ENCODE measurements at regions not wholly inside any gene's neighbourhood (a gene's known extent, or its start where the extent isn't known, plus 50 kb on each side); places are given as distances from the start of the nearest gene placed in this dataset.
A peak's percentile ranks its signal among the peaks of the same experiment; 100 is the strongest.
"Not testable (repeated sequence)": the region's sequence is repeated elsewhere in the genome, so short reads cannot be mapped to it uniquely, and the experiment has no call there.

DNA sequence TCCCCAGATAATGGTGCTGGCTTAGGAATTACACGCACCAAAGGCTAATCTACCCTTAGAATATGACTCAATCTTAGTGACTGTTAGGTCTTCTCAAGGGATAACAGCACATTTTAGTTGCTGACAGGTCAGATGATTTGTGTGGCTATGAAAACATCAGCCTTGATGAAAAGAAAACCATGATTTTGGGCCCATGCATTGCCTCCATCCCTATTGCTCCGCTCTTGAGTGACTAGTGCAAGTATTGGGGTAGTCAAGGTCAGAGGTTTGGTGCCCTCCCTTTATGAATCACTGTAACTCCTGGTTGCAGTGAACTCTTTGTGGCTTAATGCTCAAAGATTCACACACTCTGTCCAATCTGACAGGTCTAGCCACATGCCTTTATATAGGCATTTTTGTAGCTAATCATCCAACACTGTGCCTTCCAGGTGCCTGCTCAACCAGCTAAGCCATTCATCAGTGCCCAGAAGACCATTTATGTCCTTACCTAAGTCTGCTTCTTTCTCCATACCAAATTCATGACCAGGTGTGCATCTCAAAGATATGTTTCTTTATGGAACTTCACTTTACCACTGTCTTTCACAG lies 251.6 kb downstream of the KCNJ2 start:
- no peak overlapping the region for H3K4me3 ChIP-seq (ENCODE audit: low read length in 2 of 2)
- H3K27ac ChIP-seq (ENCODE audit: low read depth in 1 of 2, low read length in 1 of 2): no peak overlapping the region
- no peaks in the 10 kb centered on the region for H3K27me3 ChIP-seq (ENCODE audit: control insufficient read depth in 2 of 2, insufficient read depth in 1 of 2, low read length in 1 of 2)
- DNase-seq (ENCODE audit: low read depth in 6 of 9, low spot score in 9 of 9): no peak
- WGBS: 96% methylated on average over 2 of the region's 2 CpGs
- H3K4me1 ChIP-seq (ENCODE audit: control insufficient read depth in 2 of 2, insufficient read depth in 2 of 2, low read length in 2 of 2): no peaks in the 10 kb centered on the region
- no peaks in the 10 kb centered on the region for H3K36me3 ChIP-seq (ENCODE audit: control insufficient read depth in 2 of 2, insufficient read depth in 2 of 2, low read length in 1 of 2)
- H3K9me3 ChIP-seq (ENCODE audit: control insufficient read depth in 2 of 2, insufficient read depth in 1 of 2, low read length in 1 of 2): no peaks in the 10 kb centered on the region

DNA sequence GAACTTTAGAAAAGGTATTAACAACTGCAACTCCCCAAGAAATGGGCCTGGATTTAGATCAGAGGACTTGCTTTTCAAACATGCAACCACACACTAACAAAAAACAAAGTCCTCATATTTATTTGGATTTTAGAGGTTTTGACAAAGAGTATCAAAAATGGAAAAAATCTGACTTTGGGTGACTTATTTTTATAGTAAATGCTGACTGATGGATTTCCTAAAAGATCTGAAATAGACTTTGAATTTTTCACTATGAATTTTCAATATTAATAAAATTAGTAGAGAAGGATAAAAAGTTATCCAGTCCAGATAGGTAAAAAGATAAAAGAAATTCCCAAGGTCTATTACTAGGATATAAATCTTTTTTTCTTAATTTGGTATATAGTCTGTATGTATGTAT lies 253.5 kb downstream of the KCNJ2 start:
- DNase-seq (ENCODE audit: low read depth in 6 of 9, low spot score in 9 of 9): no peak

DNA sequence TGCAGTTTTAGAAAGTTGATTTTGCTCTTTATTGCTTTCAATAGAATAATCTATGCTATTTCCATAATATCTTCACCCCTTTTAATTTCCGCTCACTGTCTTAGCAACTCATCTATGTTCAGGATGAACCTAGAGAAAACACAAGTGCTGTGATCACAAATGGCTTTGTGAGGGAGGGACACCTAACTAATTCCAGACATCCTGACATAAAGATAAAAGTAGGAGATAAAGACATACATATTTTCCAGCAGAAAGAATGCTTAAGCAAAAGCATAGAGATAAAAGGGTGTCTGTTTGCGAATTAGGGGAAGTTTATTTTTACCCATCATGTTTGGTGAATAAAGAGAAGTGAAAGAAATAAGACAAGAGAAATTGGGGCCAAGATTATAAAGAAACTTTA lies 254.2 kb downstream of the KCNJ2 start:
- Histone ChIP-seq H3K27ac (ENCODE audit: low read depth in 1 of 2, low read length in 1 of 2) (no peak overlapping the region), H3K4me1 (ENCODE audit: control insufficient read depth in 2 of 2, insufficient read depth in 2 of 2, low read length in 2 of 2) (no peaks in the 10 kb centered on the region), H3K9me3 (ENCODE audit: control insufficient read depth in 2 of 2, insufficient read depth in 1 of 2, low read length in 1 of 2) (no peaks in the 10 kb centered on the region), H3K36me3 (ENCODE audit: control insufficient read depth in 2 of 2, insufficient read depth in 2 of 2, low read length in 1 of 2) (no peaks in the 10 kb centered on the region), H3K27me3 (ENCODE audit: control insufficient read depth in 2 of 2, insufficient read depth in 1 of 2, low read length in 1 of 2) (no peaks in the 10 kb centered on the region), H3K4me3 (ENCODE audit: low read length in 2 of 2) (no peak overlapping the region)
- 87% methylated on average over 2 of the region's 2 CpGs for WGBS
- no peak for DNase-seq (ENCODE audit: low read depth in 6 of 9, low spot score in 9 of 9)

More for the DNA sequence above, 253.5 kb downstream of the KCNJ2 start:
- no peaks in the 10 kb centered on the region for H3K9me3 ChIP-seq (ENCODE audit: control insufficient read depth in 2 of 2, insufficient read depth in 1 of 2, low read length in 1 of 2)
- no peaks in the 10 kb centered on the region for H3K36me3 ChIP-seq (ENCODE audit: control insufficient read depth in 2 of 2, insufficient read depth in 2 of 2, low read length in 1 of 2)
- H3K27me3 ChIP-seq (ENCODE audit: control insufficient read depth in 2 of 2, insufficient read depth in 1 of 2, low read length in 1 of 2): no peaks in the 10 kb centered on the region
- H3K4me3 ChIP-seq (ENCODE audit: low read length in 2 of 2): no peak overlapping the region
- no peaks in the 10 kb centered on the region for H3K4me1 ChIP-seq (ENCODE audit: control insufficient read depth in 2 of 2, insufficient read depth in 2 of 2, low read length in 2 of 2)
- H3K27ac ChIP-seq (ENCODE audit: low read depth in 1 of 2, low read length in 1 of 2): no peak overlapping the region

DNA sequence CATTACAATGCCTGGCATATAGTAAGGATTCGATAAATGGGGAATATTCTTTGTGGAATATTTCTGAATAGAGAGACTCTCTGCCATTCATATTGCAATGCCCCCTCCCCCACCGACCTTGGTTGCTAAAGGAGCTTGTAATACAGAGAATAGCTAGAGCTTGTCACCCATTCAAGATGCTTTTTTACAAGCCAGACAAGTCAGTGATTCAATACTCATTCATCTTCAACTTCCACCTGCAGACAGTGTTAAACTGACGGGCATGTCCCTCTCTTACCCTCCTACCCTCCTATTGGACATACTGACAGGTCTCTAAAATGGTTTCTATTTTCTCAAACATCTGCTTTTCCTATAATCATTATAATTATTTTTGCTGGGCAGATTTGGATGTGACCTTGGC lies 257.4 kb downstream of the KCNJ2 start:
- DNase-seq (ENCODE audit: low read depth in 6 of 9, low spot score in 9 of 9): no peak
- H3K27me3 ChIP-seq (ENCODE audit: control insufficient read depth in 2 of 2, insufficient read depth in 1 of 2, low read length in 1 of 2): no peaks in the 10 kb centered on the region
- H3K4me3 ChIP-seq (ENCODE audit: low read length in 2 of 2): no peak overlapping the region
- no peaks in the 10 kb centered on the region for H3K4me1 ChIP-seq (ENCODE audit: control insufficient read depth in 2 of 2, insufficient read depth in 2 of 2, low read length in 2 of 2)
- no peaks in the 10 kb centered on the region for H3K36me3 ChIP-seq (ENCODE audit: control insufficient read depth in 2 of 2, insufficient read depth in 2 of 2, low read length in 1 of 2)
- 84% methylated on average over 3 of the region's 3 CpGs for WGBS
- no peak overlapping the region for H3K27ac ChIP-seq (ENCODE audit: low read depth in 1 of 2, low read length in 1 of 2)
- H3K9me3 ChIP-seq (ENCODE audit: control insufficient read depth in 2 of 2, insufficient read depth in 1 of 2, low read length in 1 of 2): no peaks in the 10 kb centered on the region

DNA sequence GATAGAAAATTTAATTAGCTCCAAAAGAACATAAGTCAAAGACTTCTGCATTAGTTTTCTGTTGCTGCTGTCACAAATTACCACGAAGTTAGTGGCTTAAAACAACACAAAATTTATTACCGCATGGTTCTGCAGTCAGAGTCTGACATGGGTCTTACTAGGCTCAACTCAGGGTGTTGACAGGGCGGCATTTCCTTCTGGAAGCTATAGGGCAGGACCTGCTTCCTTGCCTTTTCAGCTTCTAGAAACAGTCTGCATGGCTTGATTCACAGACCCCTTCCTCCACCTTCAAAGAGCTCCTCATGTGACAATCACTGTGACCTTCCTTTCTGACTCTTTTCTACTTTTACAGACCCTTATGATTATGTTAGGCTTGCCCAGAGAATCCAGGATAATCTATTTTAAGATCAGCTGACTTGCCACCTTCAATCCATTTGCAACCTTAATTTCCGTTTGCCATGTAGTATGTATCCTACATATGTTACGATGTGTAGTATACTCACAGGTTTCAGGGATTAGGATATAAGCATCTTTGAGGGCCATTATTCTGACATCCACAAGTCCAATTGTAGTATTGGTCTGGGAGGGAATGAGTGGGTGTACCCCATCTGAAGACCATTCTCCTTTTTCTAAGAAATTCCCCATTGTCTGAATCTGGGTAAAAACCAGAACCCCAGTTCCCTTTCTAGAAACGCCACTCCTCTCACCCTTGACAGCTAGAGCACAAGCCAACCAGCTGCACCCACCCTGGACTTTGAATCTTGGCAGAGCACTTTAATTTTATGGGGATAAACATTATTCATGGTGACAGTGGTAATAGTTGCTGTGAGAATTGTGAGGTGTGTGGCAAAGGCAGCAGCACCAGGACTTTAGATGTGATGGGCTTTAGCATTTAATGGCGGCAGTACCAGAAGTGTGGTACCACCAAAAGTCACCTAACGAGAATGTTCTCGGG lies 265.5 kb downstream of the KCNJ2 start:
- Histone ChIP-seq H3K4me3 (ENCODE audit: low read length in 2 of 2) (no peak overlapping the region), H3K36me3 (ENCODE audit: control insufficient read depth in 2 of 2, insufficient read depth in 2 of 2, low read length in 1 of 2) (no peaks in the 10 kb centered on the region), H3K4me1 (ENCODE audit: control insufficient read depth in 2 of 2, insufficient read depth in 2 of 2, low read length in 2 of 2) (no peaks in the 10 kb centered on the region), H3K27me3 (ENCODE audit: control insufficient read depth in 2 of 2, insufficient read depth in 1 of 2, low read length in 1 of 2) (no peaks in the 10 kb centered on the region), H3K9me3 (ENCODE audit: control insufficient read depth in 2 of 2, insufficient read depth in 1 of 2, low read length in 1 of 2) (no peaks in the 10 kb centered on the region), H3K27ac (ENCODE audit: low read depth in 1 of 2, low read length in 1 of 2) (no peak overlapping the region)
- WGBS: 82% methylated on average over 9 of the region's 9 CpGs
- no peak for DNase-seq (ENCODE audit: low read depth in 6 of 9, low spot score in 9 of 9)

DNA sequence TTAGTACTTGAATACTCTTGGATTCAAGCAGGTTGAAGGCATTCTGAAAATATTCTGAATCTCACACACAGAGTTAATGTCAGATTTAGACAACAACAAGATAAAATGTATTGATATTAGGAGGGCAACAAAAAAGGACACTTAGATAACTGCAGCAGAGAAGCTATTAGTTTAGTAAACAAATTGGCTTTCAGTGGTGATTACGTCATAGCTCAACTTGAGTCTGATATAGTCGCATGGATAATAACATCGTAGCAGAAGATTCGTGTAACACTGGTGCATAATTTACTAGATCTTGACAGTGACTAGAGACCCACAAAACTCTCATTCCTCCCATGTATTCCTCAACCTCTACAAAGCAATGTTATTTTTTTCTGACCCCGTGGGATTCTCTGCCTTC lies 268.3 kb downstream of the KCNJ2 start:
- H3K9me3 ChIP-seq (ENCODE audit: control insufficient read depth in 2 of 2, insufficient read depth in 1 of 2, low read length in 1 of 2): no peaks in the 10 kb centered on the region
- WGBS: 95% methylated on average over 5 of the region's 5 CpGs
- H3K4me3 ChIP-seq (ENCODE audit: low read length in 2 of 2): no peak overlapping the region
- no peaks in the 10 kb centered on the region for H3K27me3 ChIP-seq (ENCODE audit: control insufficient read depth in 2 of 2, insufficient read depth in 1 of 2, low read length in 1 of 2)
- H3K27ac ChIP-seq (ENCODE audit: low read depth in 1 of 2, low read length in 1 of 2): no peak overlapping the region
- no peaks in the 10 kb centered on the region for H3K36me3 ChIP-seq (ENCODE audit: control insufficient read depth in 2 of 2, insufficient read depth in 2 of 2, low read length in 1 of 2)
- H3K4me1 ChIP-seq (ENCODE audit: control insufficient read depth in 2 of 2, insufficient read depth in 2 of 2, low read length in 2 of 2): no peaks in the 10 kb centered on the region
- no peak for DNase-seq (ENCODE audit: low read depth in 6 of 9, low spot score in 9 of 9)

DNA sequence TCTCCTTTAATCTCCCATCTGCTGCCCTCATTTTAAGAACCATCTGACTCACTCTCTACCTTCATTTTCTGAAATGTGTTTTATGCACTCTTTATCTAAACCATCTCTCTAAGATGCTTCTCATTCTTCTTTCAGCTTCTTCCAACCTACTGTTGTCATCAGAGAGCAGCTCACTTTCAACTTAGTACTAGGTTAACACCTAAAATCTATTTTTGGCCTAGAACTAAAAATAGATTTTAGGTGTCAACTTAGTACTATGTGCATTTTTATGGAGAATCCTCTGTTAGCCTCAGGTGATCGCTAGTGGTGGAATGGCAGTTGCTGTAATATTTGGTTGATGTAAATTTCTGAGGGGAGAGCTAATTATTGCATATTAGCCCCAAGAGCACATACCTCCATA lies 277.1 kb downstream of the KCNJ2 start:
- Histone ChIP-seq H3K4me3 (ENCODE audit: low read length in 2 of 2) (no peak overlapping the region), H3K4me1 (ENCODE audit: control insufficient read depth in 2 of 2, insufficient read depth in 2 of 2, low read length in 2 of 2) (no peaks in the 10 kb centered on the region), H3K27me3 (ENCODE audit: control insufficient read depth in 2 of 2, insufficient read depth in 1 of 2, low read length in 1 of 2) (no peaks in the 10 kb centered on the region), H3K36me3 (ENCODE audit: control insufficient read depth in 2 of 2, insufficient read depth in 2 of 2, low read length in 1 of 2) (no peaks in the 10 kb centered on the region), H3K27ac (ENCODE audit: low read depth in 1 of 2, low read length in 1 of 2) (no peak overlapping the region), H3K9me3 (ENCODE audit: control insufficient read depth in 2 of 2, insufficient read depth in 1 of 2, low read length in 1 of 2) (no peaks in the 10 kb centered on the region)
- WGBS: 92% methylated on average over 1 of the region's 1 CpG
- peak in 3 of 9 donors; percentile 2 to 27 (median 4) for DNase-seq (ENCODE audit: low read depth in 6 of 9, low spot score in 9 of 9)

DNA sequence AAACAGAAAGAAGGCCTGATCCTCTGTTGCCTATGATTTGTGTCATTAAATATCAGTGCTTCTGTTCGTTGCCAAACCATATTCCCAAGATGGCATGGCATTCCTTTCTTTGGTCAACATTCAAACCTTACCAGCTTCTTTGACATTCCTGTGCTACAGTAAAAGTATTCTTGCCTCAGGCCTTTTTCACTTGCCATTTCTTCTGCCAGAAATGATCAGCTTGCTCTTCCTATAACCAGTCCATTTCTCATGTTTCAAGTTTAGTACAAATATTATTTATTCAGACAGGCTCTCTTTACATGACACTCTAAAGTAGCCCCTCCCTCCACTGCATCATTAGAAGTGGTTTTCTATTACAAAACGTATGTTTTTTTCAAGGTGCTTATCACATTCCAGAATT lies 278.3 kb downstream of the KCNJ2 start:
- H3K36me3 ChIP-seq (ENCODE audit: control insufficient read depth in 2 of 2, insufficient read depth in 2 of 2, low read length in 1 of 2): no peaks in the 10 kb centered on the region
- H3K27ac ChIP-seq (ENCODE audit: low read depth in 1 of 2, low read length in 1 of 2): no peak overlapping the region
- WGBS: 86% methylated on average over 2 of the region's 2 CpGs
- no peaks in the 10 kb centered on the region for H3K9me3 ChIP-seq (ENCODE audit: control insufficient read depth in 2 of 2, insufficient read depth in 1 of 2, low read length in 1 of 2)
- no peaks in the 10 kb centered on the region for H3K27me3 ChIP-seq (ENCODE audit: control insufficient read depth in 2 of 2, insufficient read depth in 1 of 2, low read length in 1 of 2)
- H3K4me1 ChIP-seq (ENCODE audit: control insufficient read depth in 2 of 2, insufficient read depth in 2 of 2, low read length in 2 of 2): no peaks in the 10 kb centered on the region
- H3K4me3 ChIP-seq (ENCODE audit: low read length in 2 of 2): no peak overlapping the region
- DNase-seq (ENCODE audit: low read depth in 6 of 9, low spot score in 9 of 9): no peak

DNA sequence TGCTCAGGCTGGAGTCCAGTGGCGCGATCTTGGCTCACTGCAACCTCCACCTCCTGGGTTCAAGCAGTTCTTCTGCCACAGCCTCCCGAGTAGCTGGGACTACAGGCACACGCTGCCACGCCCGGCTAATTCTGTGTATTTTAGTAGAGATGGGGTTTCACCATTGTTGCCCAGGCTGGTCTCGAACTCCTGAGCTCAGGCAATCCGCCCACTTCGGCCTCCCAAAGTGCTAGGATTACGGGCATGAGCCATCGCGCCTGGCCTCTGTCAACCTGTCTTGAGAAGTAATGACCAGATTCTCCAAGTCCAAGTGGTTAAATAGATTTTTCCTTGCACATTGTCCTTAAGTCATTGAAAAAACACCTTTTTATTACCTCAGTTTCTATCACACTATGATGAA lies 283.7 kb downstream of the KCNJ2 start:
- 96% methylated on average over 12 of the region's 12 CpGs for WGBS
- not testable (repeated sequence) for H3K27me3 ChIP-seq (ENCODE audit: control insufficient read depth in 2 of 2, insufficient read depth in 1 of 2, low read length in 1 of 2); H3K4me1 ChIP-seq (ENCODE audit: control insufficient read depth in 2 of 2, insufficient read depth in 2 of 2, low read length in 2 of 2); H3K27ac ChIP-seq (ENCODE audit: low read depth in 1 of 2, low read length in 1 of 2); H3K4me3 ChIP-seq (ENCODE audit: low read length in 2 of 2); H3K36me3 ChIP-seq (ENCODE audit: control insufficient read depth in 2 of 2, insufficient read depth in 2 of 2, low read length in 1 of 2); DNase-seq (ENCODE audit: low read depth in 6 of 9, low spot score in 9 of 9); H3K9me3 ChIP-seq (ENCODE audit: control insufficient read depth in 2 of 2, insufficient read depth in 1 of 2, low read length in 1 of 2)
